Neutrophil (primary cell): ENCODE measurements at regions not wholly inside any gene's neighbourhood (a gene's known extent, or its start where the extent isn't known, plus 50 kb on each side); places are given as distances from the start of the nearest gene placed in this dataset.

Source experiments
- H3K27ac ChIP-seq: fragments of 200-600 bp; sonication (generic); 2 replicates; pipeline ENCODE4 v1.5.1; 2016; ENCODE audit warnings: mild to moderate bottlenecking, moderate library complexity
- H3K27me3 ChIP-seq: fragments of 200-600 bp; sonication (generic); 2 replicates; pipeline ENCODE4 v1.6.0; 2016; ENCODE audit warnings: mild to moderate bottlenecking
- H3K36me3 ChIP-seq: fragments of 200-600 bp; sonication (generic); 2 replicates; pipeline ENCODE4 v1.5.1; 2017
- H3K4me1 ChIP-seq, 2 experiments: fragments of 200-600 bp in 1 of 2; sonication (generic) in 1 of 2; 1 replicate in 1 of 2; 2 replicates in 1 of 2; pipeline versions ENCODE4 v1.5.1 to v1.6.1; 2013 to 2016; ENCODE audit warnings: low read depth in 1 of 2, low read length in 1 of 2, mild to moderate bottlenecking in 1 of 2, moderate library complexity in 1 of 2; ENCODE audit not compliant: control insufficient read depth in 1 of 2, insufficient read depth in 1 of 2
- H3K4me3 ChIP-seq, 2 experiments: fragments of 200-600 bp in 1 of 2; sonication (generic) in 1 of 2; 1 replicate in 1 of 2; 2 replicates in 1 of 2; pipeline ENCODE4 v1.5.1; 2013 to 2016; ENCODE audit warnings: low read depth in 1 of 2, low read length in 1 of 2, mild to moderate bottlenecking in 1 of 2, moderate library complexity in 1 of 2
- H3K9me3 ChIP-seq: fragments of 200-600 bp; sonication (generic); 2 replicates; pipeline ENCODE4 v1.5.1; 2016
- CTCF ChIP-seq: fragments of 200-600 bp; sonication (generic); IDR thresholded peaks from 2 replicates; pipeline ENCODE4 v1.5.1; 2016; ENCODE audit warnings: antibody characterized with exemption

- no peak for TF ChIP-seq CTCF
- Histone ChIP-seq H3K27me3 (no peaks in the 10 kb centered on the region), H3K36me3 (peaks cover 28% of the 10 kb centered on the region), H3K9me3 (no peaks in the 10 kb centered on the region), H3K27ac (no peak overlapping the region), H3K4me3 (no peak overlapping the region), H3K4me1 (no peaks in the 10 kb centered on the region)
Measured at GRCh38 chr19:46944918-46945628, 74.6 kb upstream of the NPAS1 start.

- no peaks in the 10 kb centered on the region for H3K4me1 ChIP-seq
- no peaks in the 10 kb centered on the region for H3K27me3 ChIP-seq
- H3K9me3 ChIP-seq: no peaks in the 10 kb centered on the region
- peaks cover 26% of the 10 kb centered on the region for H3K36me3 ChIP-seq
- TF ChIP-seq CTCF: no peak
- H3K4me3 ChIP-seq: no peak overlapping the region
- H3K27ac ChIP-seq: no peak overlapping the region
Measured at GRCh38 chr19:46945694-46946489, 73.7 kb upstream of the NPAS1 start.

GRCh38 chr19:46946611-46947238 lies 72.9 kb upstream of the NPAS1 start:
- H3K27ac ChIP-seq: no peak overlapping the region
- H3K4me1 ChIP-seq: no peaks in the 10 kb centered on the region
- H3K36me3 ChIP-seq: peaks cover 26% of the 10 kb centered on the region
- no peak for TF ChIP-seq CTCF
- no peaks in the 10 kb centered on the region for H3K9me3 ChIP-seq
- no peak overlapping the region for H3K4me3 ChIP-seq
- no peaks in the 10 kb centered on the region for H3K27me3 ChIP-seq

- Histone ChIP-seq H3K9me3 (no peaks in the 10 kb centered on the region), H3K4me1 (no peaks in the 10 kb centered on the region), H3K27ac (no peak overlapping the region), H3K27me3 (no peaks in the 10 kb centered on the region), H3K36me3 (peaks cover 21% of the 10 kb centered on the region), H3K4me3 (no peak overlapping the region)
- no peak for TF ChIP-seq CTCF
Measured at GRCh38 chr19:46947866-46948265, 71.8 kb upstream of the NPAS1 start.

- H3K4me1 ChIP-seq: peaks cover 8 to 11% of the 10 kb centered on the region in 2 experiments
- no peaks in the 10 kb centered on the region for H3K9me3 ChIP-seq
- no peak for TF ChIP-seq CTCF
- H3K27me3 ChIP-seq: no peaks in the 10 kb centered on the region
- no peak overlapping the region for H3K4me3 ChIP-seq
- H3K27ac ChIP-seq: no peak overlapping the region
- H3K36me3 ChIP-seq: peaks cover 6% of the 10 kb centered on the region
Measured at GRCh38 chr19:46950526-46951170, 69.0 kb upstream of the NPAS1 start.
